ENCODE measurements at regions not wholly inside any gene's neighbourhood (a gene's known extent, or its start where the extent isn't known, plus 50 kb on each side); places are given as distances from the start of the nearest gene placed in this dataset.

DNA sequence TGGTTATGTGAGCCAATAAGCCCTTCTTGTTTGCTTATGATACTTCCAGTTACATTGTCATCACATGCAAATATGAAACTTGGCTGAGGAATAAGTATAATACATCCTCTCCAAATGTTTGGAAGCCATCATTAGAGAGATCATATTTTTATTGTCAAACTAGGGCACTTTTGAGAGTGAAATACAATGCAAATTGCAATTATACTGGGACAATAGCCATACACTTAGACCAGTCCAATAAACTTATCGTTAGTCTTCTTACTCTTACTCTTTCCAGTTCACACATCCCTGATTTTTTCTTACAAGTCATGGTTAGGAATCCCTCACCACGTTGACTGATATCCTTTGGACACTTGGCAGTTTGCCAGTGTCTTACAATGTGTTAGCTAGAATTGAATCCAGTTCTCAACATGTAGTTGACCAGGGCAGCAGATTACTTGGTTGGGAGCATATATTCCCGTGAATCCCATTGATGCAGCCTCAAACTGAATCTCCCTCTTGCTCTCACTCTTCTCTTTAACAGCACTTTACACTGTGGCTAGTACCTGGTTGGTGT, 519.7 kb upstream of the ID4 start:
- Histone ChIP-seq H3K36me3 (no peaks in the 10 kb centered on the region), H3K9me3 (no peaks in the 10 kb centered on the region), H3K27me3 (no peaks in the 10 kb centered on the region), H3K27ac (no peak overlapping the region), H3K4me1 (no peaks in the 10 kb centered on the region), H3K4me3 (no peak overlapping the region)
- no peak for ATAC-seq (ENCODE audit: low FRiP score in 2 of 2)
- no peak for DNase-seq
- WGBS, 2 donors: 46 to 57% methylated on average over 3 of the region's 3 CpGs
- TF ChIP-seq POLR2AphosphoS5 (IDR thresholded peaks at IDR 0.05) (no peak), EP300 (IDR thresholded peaks at IDR 0.05) (no peak), POLR2A (IDR thresholded peaks at IDR 0.05) (no peak)
- TF ChIP-seq, protein P1, sequence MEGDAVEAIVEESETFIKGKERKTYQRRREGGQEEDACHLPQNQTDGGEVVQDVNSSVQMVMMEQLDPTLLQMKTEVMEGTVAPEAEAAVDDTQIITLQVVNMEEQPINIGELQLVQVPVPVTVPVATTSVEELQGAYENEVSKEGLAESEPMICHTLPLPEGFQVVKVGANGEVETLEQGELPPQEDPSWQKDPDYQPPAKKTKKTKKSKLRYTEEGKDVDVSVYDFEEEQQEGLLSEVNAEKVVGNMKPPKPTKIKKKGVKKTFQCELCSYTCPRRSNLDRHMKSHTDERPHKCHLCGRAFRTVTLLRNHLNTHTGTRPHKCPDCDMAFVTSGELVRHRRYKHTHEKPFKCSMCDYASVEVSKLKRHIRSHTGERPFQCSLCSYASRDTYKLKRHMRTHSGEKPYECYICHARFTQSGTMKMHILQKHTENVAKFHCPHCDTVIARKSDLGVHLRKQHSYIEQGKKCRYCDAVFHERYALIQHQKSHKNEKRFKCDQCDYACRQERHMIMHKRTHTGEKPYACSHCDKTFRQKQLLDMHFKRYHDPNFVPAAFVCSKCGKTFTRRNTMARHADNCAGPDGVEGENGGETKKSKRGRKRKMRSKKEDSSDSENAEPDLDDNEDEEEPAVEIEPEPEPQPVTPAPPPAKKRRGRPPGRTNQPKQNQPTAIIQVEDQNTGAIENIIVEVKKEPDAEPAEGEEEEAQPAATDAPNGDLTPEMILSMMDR (IDR thresholded peaks at IDR 0.05): no peak

DNA sequence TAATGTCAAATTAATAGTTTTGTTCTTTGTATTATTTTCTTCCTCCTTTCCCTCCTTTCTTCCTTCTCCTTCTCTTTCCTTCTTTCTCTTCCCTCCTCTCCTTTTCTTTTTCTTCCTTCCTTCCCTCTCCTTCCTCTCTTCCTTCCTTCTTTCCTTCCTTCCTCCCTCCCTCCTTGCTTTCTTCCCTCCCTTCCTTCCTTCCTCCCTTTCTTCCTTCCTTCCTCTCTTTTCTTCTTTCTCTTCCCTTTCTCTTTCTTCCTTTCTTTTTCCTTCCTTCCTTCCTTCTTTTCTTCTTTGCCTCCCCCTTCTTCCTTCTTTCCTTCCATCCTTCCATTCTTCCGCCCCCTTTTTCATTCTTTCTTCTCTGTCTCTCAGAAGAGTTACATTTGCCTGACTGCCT, 518.2 kb upstream of the ID4 start:
- DNase-seq (no peak), ATAC-seq (ENCODE audit: low FRiP score in 2 of 2) (no peak)
- WGBS, 2 donors: 92 to 94% methylated on average over 1 of the region's 1 CpG
- Histone ChIP-seq H3K27me3 (no peaks in the 10 kb centered on the region), H3K4me3 (no peak overlapping the region), H3K9me3 (no peaks in the 10 kb centered on the region), H3K27ac (no peak overlapping the region), H3K4me1 (no peaks in the 10 kb centered on the region), H3K36me3 (no peaks in the 10 kb centered on the region)
- TF ChIP-seq POLR2AphosphoS5 (IDR thresholded peaks at IDR 0.05): no peak
- TF ChIP-seq POLR2A (IDR thresholded peaks at IDR 0.05): no peak
- TF ChIP-seq EP300 (IDR thresholded peaks at IDR 0.05): no peak
- TF ChIP-seq, protein P1 (IDR thresholded peaks at IDR 0.05): no peak

DNA sequence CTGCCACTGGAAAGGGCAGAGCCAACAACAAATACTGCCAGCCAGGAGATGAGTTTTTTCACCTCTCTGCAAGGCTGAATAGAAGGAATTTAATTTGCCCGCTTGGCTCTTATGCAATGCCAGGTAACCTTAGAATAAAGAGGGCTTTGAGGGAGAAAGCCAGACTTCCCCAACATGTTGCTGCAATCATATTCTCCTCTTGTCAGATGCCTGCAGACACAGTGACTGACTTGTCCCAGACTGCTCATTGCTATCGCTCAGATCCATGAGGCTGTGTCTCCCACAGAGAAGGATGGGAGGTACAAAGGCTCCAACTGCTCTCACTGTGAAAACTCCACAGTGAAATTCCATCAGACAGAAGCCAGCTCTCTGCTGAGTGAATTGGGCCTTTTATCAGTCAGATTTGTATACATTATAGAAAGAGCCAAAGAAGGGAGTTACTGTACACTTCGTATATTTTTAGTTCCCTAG, 517.0 kb upstream of the ID4 start:
- no peaks in the 10 kb centered on the region for H3K27me3 ChIP-seq
- no peak overlapping the region for H3K4me3 ChIP-seq
- ATAC-seq (ENCODE audit: low FRiP score in 2 of 2) (no peak), DNase-seq (no peak)
- no peak for TF ChIP-seq EP300 (IDR thresholded peaks at IDR 0.05)
- TF ChIP-seq, protein P1 (IDR thresholded peaks at IDR 0.05): no peak
- TF ChIP-seq POLR2A (IDR thresholded peaks at IDR 0.05): no peak
- no peak for TF ChIP-seq POLR2AphosphoS5 (IDR thresholded peaks at IDR 0.05)
- no peaks in the 10 kb centered on the region for H3K9me3 ChIP-seq
- 47 to 63% methylated on average over 3 of the region's 3 CpGs for WGBS, 2 donors
- H3K4me1 ChIP-seq: no peaks in the 10 kb centered on the region
- H3K36me3 ChIP-seq: no peaks in the 10 kb centered on the region
- H3K27ac ChIP-seq: no peak overlapping the region

DNA sequence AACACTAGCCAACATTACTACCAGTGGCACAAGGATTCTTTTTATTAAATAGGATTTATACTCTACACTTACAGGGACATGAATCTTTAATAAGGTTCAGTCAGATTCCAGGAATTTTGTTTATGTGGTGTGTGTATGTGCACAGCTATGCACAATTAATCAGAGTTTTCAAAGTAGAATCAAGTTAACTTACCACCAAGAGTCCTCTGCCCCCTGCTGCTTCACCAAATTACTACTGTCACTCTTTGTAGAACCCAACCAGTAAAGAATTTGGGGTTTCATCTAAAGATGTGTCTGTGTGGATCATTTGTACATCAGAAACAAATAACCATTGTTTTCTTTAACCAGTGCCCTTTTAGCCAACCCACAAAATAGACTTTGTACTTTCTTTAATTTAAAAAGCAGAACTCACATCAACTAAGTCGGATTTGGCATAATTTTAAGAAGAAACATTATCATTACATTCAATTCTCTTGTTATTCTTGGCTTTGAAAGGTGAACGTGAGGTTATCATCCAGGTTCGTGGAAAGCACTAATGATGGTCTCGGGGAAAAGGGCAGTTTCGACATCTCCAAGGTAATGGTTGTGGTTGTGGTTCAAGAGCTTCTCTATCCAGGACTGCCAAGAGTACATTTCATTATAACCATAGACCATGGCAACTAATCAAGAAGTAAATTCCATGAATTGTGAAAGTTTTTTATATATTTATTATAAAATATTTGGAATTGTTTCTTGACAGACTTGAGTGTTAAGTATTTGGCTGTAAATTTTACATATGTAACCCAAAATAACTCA, 514.3 kb upstream of the ID4 start:
- DNase-seq (no peak), ATAC-seq (ENCODE audit: low FRiP score in 2 of 2) (no peak)
- Histone ChIP-seq H3K27me3 (no peaks in the 10 kb centered on the region), H3K4me3 (no peak overlapping the region), H3K4me1 (no peaks in the 10 kb centered on the region), H3K27ac (no peak overlapping the region), H3K36me3 (no peaks in the 10 kb centered on the region), H3K9me3 (no peaks in the 10 kb centered on the region)
- TF ChIP-seq EP300 (IDR thresholded peaks at IDR 0.05) (no peak), POLR2A (IDR thresholded peaks at IDR 0.05) (no peak)
- 73 to 76% methylated on average over 5 of the region's 5 CpGs for WGBS, 2 donors

DNA sequence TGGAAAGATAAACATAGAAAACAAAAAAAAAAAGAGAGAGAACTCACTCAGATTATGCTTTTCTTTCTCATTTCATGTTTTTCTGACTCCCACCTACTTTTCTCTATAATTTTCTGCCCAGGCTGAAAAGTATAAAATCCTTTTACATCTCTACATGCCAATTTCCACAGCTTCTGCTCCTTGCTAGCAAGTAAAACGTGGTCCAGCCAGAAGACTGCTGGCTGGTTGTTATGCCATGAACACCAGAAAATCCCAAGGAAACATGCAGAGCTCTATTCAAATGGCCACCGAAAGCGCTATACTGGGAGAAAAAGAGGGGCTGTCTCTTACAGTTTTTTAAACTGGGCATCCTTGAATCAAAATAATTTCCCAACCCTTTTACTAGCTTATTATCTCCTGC, 512.8 kb upstream of the ID4 start:
- no peak for ATAC-seq (ENCODE audit: low FRiP score in 2 of 2)
- Histone ChIP-seq H3K36me3 (no peaks in the 10 kb centered on the region), H3K27ac (no peak overlapping the region), H3K9me3 (no peaks in the 10 kb centered on the region), H3K27me3 (no peaks in the 10 kb centered on the region), H3K4me1 (no peaks in the 10 kb centered on the region), H3K4me3 (no peak overlapping the region)
- TF ChIP-seq, protein P1 (IDR thresholded peaks at IDR 0.05): no peak
- TF ChIP-seq POLR2A (IDR thresholded peaks at IDR 0.05) (no peak), EP300 (IDR thresholded peaks at IDR 0.05) (no peak), POLR2AphosphoS5 (IDR thresholded peaks at IDR 0.05) (no peak)
- 75 to 83% methylated on average over 3 of the region's 3 CpGs for WGBS, 2 donors
- DNase-seq: no peak

All from upper lobe of left lung (tissue), 6 donors.